Activated CD8-positive, alpha-beta T cell treated with anti-CD3 and anti-CD28 coated beads, Interleukin-2, amount 10 ng/mL, durations not matched to agents 7 days and 5 days (primary cell): ENCODE measurements at regions not wholly inside any gene's neighbourhood (a gene's known extent, or its start where the extent isn't known, plus 50 kb on each side); places are given as distances from the start of the nearest gene placed in this dataset.

Experiments
- ATAC-seq: fragments of 150-1000 bp; cut with Tn5 transposase; one replicate; pipeline ENCODE4 v1.10.0; 2021; ENCODE audit warnings: moderate library complexity
- CTCF ChIA-PET: fragments of 350-600 bp; sonication (Branson Sonifier 250); formaldehyde crosslinking; loops from one replicate; lab custom pipeline; 2021; ENCODE audit warnings: antibody characterized with exemption; lab: Charles Lee
- POLR2A ChIA-PET: fragments of 350-600 bp; sonication (Branson Sonifier 250); formaldehyde crosslinking; loops from one replicate; lab custom pipeline; 2021; ENCODE audit warnings: antibody characterized with exemption; lab: Charles Lee
- DNase-seq: peaks from one replicate; pipeline ENCODE4 v3.0.0-alpha.2; 2020
- H3K27ac Mint-ChIP-seq: one replicate; pipeline ENCODE4 v1.8.0; 2021; ENCODE audit warnings: mild to moderate bottlenecking, mixed read lengths
- H3K27me3 Mint-ChIP-seq: one replicate; pipeline ENCODE4 v1.8.0; 2021; ENCODE audit warnings: low read depth, mixed read lengths
- H3K36me3 Mint-ChIP-seq: one replicate; pipeline ENCODE4 v1.8.0; 2021; ENCODE audit warnings: low read depth, mixed read lengths
- H3K4me1 Mint-ChIP-seq: one replicate; pipeline ENCODE4 v1.8.0; 2021; ENCODE audit warnings: low read depth, mixed read lengths
- H3K4me3 Mint-ChIP-seq: one replicate; pipeline ENCODE4 v1.8.0; 2021; ENCODE audit warnings: mild to moderate bottlenecking, mixed read lengths
- H3K9me3 Mint-ChIP-seq: one replicate; pipeline ENCODE4 v1.8.0; 2022; ENCODE audit warnings: mixed read lengths; ENCODE audit not compliant: insufficient read depth

DNA sequence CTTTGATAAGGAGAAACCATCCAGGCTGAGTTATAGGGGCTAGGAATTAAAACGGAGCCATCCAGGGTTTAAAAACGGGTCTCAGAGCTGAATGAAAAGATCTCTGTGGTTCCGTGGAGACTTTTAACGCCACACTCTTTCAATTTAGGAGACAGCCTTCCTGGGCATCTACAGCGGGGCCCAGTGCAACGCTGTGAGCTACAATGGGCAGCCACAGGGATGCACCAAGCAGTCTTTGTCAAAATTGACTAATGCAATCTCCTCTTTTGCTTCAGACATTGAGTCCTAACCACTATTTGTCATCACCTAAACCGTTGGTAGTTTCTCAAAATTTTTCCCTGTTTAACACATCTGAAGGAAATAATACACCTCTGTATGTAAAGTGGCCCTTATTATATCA, 96.6 kb upstream of the ABCA1 start:
- CTCF ChIA-PET: no interaction called here
- no peak overlapping the region for H3K4me3 Mint-ChIP-seq

DNA sequence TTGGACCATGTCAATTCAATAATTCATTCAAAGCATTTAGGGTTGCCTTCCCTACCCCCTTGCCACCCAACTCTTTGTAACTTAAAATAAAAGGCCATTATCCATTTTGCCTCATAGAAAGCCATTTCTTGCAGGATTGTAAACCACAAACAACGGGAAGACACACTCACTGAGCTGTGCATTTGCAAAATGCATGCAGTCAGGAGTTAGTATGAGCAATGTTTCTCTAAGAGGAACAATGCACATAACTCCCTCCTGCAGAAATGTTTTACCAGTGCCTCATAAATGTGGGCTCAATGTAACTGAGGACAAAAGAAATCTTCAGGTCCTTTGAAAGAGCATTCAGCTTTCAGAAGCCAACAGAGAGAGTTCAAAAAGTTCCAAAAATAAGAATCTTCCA, 98.5 kb upstream of the ABCA1 start:
- Mint-ChIP-seq H3K4me1 (no peaks in the 10 kb centered on the region), H3K36me3 (no peaks in the 10 kb centered on the region), H3K9me3 (no peaks in the 10 kb centered on the region), H3K4me3 (no peak overlapping the region), H3K27ac (no peak overlapping the region), H3K27me3 (peaks cover 5% of the 10 kb centered on the region)
- ChIA-PET POLR2A (no interaction called here), CTCF (interaction anchor here (1.3 kb wide), 1 partner anchor 163 kb away, joined by 3 read pairs; no protein-coding TSS in a partner anchor)
- DNase-seq (no peak), ATAC-seq (no peak)

More for the DNA sequence above, 96.6 kb upstream of the ABCA1 start:
- no peaks in the 10 kb centered on the region for H3K4me1 Mint-ChIP-seq
- H3K9me3 Mint-ChIP-seq: no peaks in the 10 kb centered on the region
- no peaks in the 10 kb centered on the region for H3K36me3 Mint-ChIP-seq
- H3K27ac Mint-ChIP-seq: no peak overlapping the region
- DNase-seq (no peak), ATAC-seq (no peak)
- POLR2A ChIA-PET: no interaction called here
- peaks cover 5% of the 10 kb centered on the region for H3K27me3 Mint-ChIP-seq

DNA sequence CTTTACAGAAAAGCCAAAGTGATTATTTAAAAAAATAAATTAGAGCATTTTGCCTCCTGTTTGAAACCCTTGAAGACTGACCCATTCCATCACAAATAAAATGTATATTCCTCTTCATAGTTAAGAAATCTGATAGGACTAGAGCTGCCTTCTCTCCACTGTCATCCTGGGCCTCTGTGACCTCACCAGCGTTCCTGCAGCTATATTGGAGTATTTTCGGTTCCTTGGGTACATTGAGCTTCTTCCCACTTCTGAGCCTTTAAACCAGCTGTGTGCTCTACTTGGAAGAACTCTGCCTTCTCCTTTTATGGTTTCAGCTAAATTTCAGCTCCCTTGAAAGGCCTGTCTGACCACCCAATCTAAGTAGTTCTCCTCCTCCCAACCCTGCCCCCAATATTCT, 99.1 kb upstream of the ABCA1 start:
- POLR2A ChIA-PET: no interaction called here
- Mint-ChIP-seq H3K4me1 (no peaks in the 10 kb centered on the region), H3K36me3 (no peaks in the 10 kb centered on the region), H3K9me3 (no peaks in the 10 kb centered on the region), H3K27me3 (peaks cover 5% of the 10 kb centered on the region), H3K27ac (no peak overlapping the region), H3K4me3 (no peak overlapping the region)
- ATAC-seq: no peak
- no peak for DNase-seq
- CTCF ChIA-PET: interaction anchor here (1.3 kb wide), 1 partner anchor 164 kb away, joined by 3 read pairs; no protein-coding TSS in a partner anchor

DNA sequence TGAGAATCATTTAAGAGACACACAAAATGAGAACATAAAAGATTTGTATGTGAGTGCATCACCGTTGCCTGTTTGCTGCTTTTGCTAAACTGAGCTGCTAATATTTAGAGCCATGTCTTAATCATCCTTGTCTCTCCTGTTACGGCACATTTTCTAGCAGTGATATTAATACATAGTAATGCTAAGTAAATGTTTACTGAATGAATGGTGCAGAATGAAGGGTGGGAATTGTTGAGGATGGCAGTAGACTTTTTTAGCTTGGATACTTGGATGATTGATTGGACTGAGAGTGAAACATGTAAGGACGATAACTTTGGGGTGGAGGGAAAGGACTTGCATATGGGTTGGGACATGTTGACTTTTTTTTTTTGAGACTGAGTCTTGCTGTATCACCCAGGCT, 102.3 kb upstream of the ABCA1 start:
- H3K36me3 Mint-ChIP-seq: no peaks in the 10 kb centered on the region
- H3K9me3 Mint-ChIP-seq: peaks cover 6% of the 10 kb centered on the region
- CTCF ChIA-PET: interaction anchor here (0.7 kb wide), 1 partner anchor 45 kb away, joined by 3 read pairs; no protein-coding TSS in a partner anchor
- H3K4me1 Mint-ChIP-seq: no peaks in the 10 kb centered on the region
- ATAC-seq (no peak), DNase-seq (no peak)
- no peak overlapping the region for H3K4me3 Mint-ChIP-seq
- H3K27ac Mint-ChIP-seq: no peak overlapping the region
- peaks cover 5% of the 10 kb centered on the region for H3K27me3 Mint-ChIP-seq
- POLR2A ChIA-PET: interaction anchor here (0.6 kb wide), 1 partner anchor 107 kb away, joined by 3 read pairs; no protein-coding TSS in a partner anchor

DNA sequence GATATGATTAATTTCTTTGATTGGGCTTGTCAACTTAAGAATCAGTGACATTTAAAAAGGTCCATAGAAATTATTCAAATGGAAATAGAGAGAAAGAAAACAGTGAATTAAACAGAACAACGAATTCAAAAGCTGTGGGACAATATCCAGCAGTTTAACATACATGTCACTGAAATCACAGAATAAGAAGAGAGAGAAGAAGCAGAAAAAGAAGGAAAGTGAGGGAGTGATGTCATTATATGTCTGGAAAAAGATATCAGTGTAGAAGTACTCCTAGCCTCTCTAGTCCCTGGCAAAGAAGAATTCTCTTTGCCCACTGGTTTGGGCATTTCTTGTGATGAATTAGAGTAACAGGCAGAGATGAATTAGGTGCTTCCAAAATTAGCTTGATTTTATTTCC, 109.2 kb upstream of the ABCA1 start:
- no peak for DNase-seq
- no peak for ATAC-seq
- peaks cover 7% of the 10 kb centered on the region for H3K27me3 Mint-ChIP-seq
- no peaks in the 10 kb centered on the region for H3K4me1 Mint-ChIP-seq
- peaks cover 6% of the 10 kb centered on the region for H3K9me3 Mint-ChIP-seq
- no peak overlapping the region for H3K4me3 Mint-ChIP-seq
- POLR2A ChIA-PET: no interaction called here
- CTCF ChIA-PET: no interaction called here
- H3K27ac Mint-ChIP-seq: no peak overlapping the region
- no peaks in the 10 kb centered on the region for H3K36me3 Mint-ChIP-seq

DNA sequence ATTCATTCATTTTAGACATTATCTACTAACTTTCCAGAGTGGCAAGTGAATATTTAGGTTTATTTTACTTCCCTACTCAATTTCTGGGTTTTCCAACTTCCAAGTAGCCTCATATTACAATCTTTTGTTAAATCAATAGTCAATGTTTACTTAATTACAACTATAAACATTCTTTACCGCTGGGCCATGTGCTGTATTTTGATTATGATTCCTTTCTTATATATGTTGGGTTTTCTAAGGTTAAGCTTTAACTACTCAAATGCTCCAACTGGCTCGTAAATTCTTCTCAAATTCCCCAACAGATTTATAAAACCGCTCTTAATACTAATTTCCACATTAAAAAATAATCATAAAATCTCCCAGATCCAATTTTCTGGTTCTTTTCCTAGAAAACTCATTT, 110.1 kb upstream of the ABCA1 start:
- no peak for DNase-seq
- no peak overlapping the region for H3K4me3 Mint-ChIP-seq
- H3K9me3 Mint-ChIP-seq: peaks cover 6% of the 10 kb centered on the region
- no peaks in the 10 kb centered on the region for H3K36me3 Mint-ChIP-seq
- peaks cover 7% of the 10 kb centered on the region for H3K27me3 Mint-ChIP-seq
- POLR2A ChIA-PET: no interaction called here
- H3K27ac Mint-ChIP-seq: no peak overlapping the region
- CTCF ChIA-PET: no interaction called here
- ATAC-seq: no peak
- H3K4me1 Mint-ChIP-seq: no peaks in the 10 kb centered on the region

DNA sequence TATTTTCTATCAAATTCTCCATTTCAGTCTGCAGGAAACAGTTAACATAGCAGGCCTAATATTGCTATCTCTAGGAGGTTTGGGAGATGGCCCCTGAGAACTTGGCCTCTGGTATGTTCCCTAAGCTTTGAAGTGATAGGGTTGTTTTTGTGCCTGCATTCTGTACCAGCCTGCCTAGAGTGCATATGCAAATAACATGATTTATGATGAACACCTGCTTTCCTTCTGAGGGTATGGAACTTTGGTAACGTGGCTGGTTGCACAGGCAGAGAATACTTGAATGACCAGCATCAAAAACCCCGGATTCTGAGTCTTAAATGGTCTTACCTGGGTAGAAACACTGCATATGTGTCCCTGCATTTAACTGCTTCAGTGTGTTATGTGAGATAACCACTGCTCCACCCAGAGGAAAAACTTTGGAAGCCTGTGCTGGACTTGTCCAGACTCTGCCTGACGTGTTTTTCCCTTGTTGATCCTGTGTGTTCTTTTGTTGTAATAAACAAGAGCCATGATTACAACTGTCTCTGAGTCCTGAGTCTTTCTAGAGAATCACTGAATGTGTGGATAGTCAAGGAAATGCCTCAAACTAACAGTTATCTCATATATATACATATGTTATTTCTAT, 111.3 kb upstream of the ABCA1 start:
- ChIA-PET CTCF (no interaction called here), POLR2A (no interaction called here)
- Mint-ChIP-seq H3K27me3 (peaks cover 7% of the 10 kb centered on the region), H3K4me3 (no peak overlapping the region), H3K9me3 (no peaks in the 10 kb centered on the region), H3K4me1 (no peaks in the 10 kb centered on the region), H3K27ac (no peak overlapping the region), H3K36me3 (no peaks in the 10 kb centered on the region)
- no peak for ATAC-seq
- no peak for DNase-seq

DNA sequence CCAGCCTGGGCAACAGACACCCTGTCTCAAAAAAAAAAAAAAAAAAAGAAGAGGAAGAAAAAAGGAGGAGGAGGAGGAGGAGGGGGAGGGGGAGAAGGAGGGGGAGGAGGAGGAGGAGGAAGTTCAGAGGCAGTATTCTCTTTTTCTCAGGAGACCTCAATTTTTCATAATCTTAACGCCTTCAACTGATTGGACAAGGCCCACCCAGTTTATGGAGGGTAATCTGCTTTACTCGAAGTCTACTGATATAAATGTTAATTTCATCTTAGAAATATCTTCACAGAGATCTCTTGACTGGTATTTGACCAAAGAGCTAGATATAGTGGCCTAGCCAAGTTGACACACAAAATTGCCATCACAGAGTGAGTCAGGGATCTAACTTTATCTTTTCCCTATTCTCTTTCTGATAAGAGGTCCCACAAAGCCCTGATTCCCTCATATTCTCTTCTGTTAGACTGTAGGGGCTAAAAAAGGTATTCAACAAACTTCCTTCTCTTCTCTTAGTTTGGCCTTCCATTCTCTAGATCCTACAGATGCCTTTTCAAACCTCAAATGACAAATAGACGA, 115.5 kb upstream of the ABCA1 start:
- POLR2A ChIA-PET: no interaction called here
- H3K36me3 Mint-ChIP-seq: no peaks in the 10 kb centered on the region

DNA sequence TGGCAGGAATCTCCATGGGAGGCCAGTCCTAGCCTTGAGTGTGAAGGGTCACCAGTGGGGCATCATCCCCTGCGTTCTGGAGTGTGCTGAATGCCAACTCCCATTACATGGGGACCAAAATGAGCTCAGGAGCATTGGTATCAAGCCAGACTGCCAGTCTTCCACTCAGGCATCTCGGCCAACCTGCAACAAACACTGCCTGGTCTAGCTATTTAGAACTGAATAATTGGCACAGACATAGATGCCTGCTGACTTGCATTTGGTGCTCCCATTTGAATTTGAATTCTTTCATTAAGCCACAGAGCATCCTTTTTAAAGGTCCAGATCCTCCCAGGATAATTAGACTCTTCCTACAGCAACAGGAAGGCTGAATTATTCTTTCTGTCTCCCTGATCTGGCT, 116.6 kb upstream of the ABCA1 start:
- ChIA-PET CTCF (no interaction called here), POLR2A (no interaction called here)
- Mint-ChIP-seq H3K27ac (no peak overlapping the region), H3K9me3 (no peaks in the 10 kb centered on the region), H3K36me3 (no peaks in the 10 kb centered on the region), H3K4me1 (no peaks in the 10 kb centered on the region), H3K4me3 (no peak overlapping the region), H3K27me3 (peaks cover 2% of the 10 kb centered on the region)
- no peak for ATAC-seq
- DNase-seq: no peak

More for the DNA sequence above, 115.5 kb upstream of the ABCA1 start:
- H3K27ac Mint-ChIP-seq: no peak overlapping the region
- H3K4me1 Mint-ChIP-seq: no peaks in the 10 kb centered on the region
- ATAC-seq: no peak
- CTCF ChIA-PET: no interaction called here
- no peak for DNase-seq
- H3K27me3 Mint-ChIP-seq: peaks cover 2% of the 10 kb centered on the region
- no peaks in the 10 kb centered on the region for H3K9me3 Mint-ChIP-seq
- H3K4me3 Mint-ChIP-seq: no peak overlapping the region

DNA sequence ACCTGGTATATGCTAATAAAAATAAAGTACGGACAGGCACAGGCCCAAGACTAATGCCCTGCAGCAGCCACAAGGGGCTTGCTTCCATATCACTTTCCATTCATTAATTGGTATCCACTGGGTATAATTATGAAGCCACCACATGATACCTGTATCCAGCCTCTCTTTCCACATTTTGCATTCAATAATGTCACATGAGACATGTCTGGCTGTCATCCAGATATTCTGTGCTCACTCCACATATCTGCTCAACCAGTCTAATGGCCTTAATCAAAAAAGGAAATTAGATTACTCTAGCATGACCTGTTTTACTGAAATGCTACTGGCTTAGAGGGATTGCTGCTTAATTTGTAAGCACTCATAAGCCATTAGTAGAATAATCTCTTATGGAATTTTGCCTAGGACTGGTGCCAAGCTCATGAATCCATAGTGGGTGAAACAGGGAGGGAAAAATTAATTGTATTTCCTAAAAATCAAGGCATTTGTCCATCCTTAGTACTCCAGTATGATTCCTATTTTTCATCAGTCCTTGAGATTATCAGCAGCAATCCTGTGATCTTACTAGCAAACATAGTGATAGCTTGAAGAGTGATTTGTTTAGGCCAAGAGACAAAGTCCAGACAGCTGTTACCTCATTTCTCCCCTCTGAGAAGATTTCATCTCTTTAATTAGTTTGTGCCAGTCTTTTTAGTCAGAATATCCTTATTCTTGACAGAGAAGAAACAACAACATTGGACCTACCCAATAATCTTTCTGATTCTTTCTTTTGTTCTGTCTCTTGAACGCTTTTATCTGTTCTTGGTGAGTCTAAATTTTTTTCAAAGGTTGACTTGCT, 119.2 kb upstream of the ABCA1 start:
- Mint-ChIP-seq H3K4me3 (no peak overlapping the region), H3K36me3 (no peaks in the 10 kb centered on the region), H3K4me1 (peaks cover 4% of the 10 kb centered on the region), H3K27ac (no peak overlapping the region), H3K27me3 (peaks cover 2% of the 10 kb centered on the region), H3K9me3 (no peaks in the 10 kb centered on the region)
- DNase-seq: no peak
- CTCF ChIA-PET: no interaction called here
- POLR2A ChIA-PET: no interaction called here
- no peak for ATAC-seq

DNA sequence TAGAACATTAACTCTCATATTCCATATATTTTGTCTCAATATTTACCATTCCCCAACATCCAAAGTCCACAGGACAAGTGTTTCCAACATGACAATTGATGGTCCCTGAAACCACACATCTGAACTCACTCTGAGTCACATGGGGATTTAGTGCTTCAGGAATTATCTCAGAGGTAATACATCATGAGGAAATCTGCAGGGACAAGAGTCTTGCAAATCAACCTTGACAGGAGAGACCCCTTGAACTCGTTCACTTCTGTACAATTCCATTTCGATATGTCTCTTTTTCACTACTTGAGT, 119.7 kb upstream of the ABCA1 start:
- no peaks in the 10 kb centered on the region for H3K9me3 Mint-ChIP-seq
- no peak for DNase-seq
- ChIA-PET POLR2A (no interaction called here), CTCF (no interaction called here)
- no peak overlapping the region for H3K27ac Mint-ChIP-seq
- H3K4me3 Mint-ChIP-seq: no peak overlapping the region
- no peaks in the 10 kb centered on the region for H3K36me3 Mint-ChIP-seq
- no peak for ATAC-seq
- H3K27me3 Mint-ChIP-seq: peaks cover 2% of the 10 kb centered on the region
- peaks cover 10% of the 10 kb centered on the region for H3K4me1 Mint-ChIP-seq

DNA sequence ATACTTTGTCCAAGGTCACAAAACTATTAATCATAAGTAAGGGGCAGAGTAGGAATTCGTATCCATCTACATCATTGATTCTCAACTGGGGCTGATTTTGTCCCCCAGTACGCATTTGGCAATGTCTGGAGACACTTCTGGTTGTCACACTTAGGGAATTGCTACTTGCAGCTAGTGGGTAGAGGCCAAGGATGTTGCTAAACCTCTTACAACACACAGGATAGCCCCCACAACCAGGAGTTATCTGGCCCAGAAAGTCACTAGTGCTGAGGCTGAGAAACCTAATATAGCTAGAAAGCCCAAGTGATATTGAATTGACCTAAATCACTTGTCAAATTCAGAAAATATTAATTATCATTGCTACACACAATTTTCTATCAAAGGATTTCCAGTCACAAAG, 120.4 kb upstream of the ABCA1 start:
- CTCF ChIA-PET: no interaction called here
- no peak overlapping the region for H3K4me3 Mint-ChIP-seq

More for the DNA sequence above, 120.4 kb upstream of the ABCA1 start:
- Mint-ChIP-seq H3K36me3 (no peaks in the 10 kb centered on the region), H3K9me3 (no peaks in the 10 kb centered on the region), H3K27ac (no peak overlapping the region), H3K4me1 (peaks cover 16% of the 10 kb centered on the region), H3K27me3 (peaks cover 2% of the 10 kb centered on the region)
- DNase-seq (no peak), ATAC-seq (no peak)
- POLR2A ChIA-PET: no interaction called here
